ENCODE measurements at regions not wholly inside any gene's neighbourhood (a gene's known extent, or its start where the extent isn't known, plus 50 kb on each side); places are given as distances from the start of the nearest gene placed in this dataset.

GRCh38 chr11:115670538-115671205 is 166.5 kb upstream of the CADM1 start:
- Histone ChIP-seq H3K27ac (ENCODE audit: low read length) (no peak overlapping the region), H3K4me1 (ENCODE audit: control insufficient read depth in 1 of 2, extremely low read depth in 1 of 2, insufficient read depth in 2 of 2, low read length in 2 of 2) (no peaks in the 10 kb centered on the region), H3K9me3 (no peaks in the 10 kb centered on the region), H3K4me3 (ENCODE audit: control insufficient read depth in 1 of 2, extremely low read depth in 1 of 2, low read length in 1 of 2) (no peak overlapping the region), H3K27me3 (replicated peaks in 1 of 2; ENCODE audit: control insufficient read depth in 2 of 2, extremely low read depth in 1 of 2, insufficient read depth in 2 of 2, low read length in 1 of 2) (peaks cover 0 to 8% of the 10 kb centered on the region in 2 experiments), H3K36me3 (ENCODE audit: control insufficient read depth in 2 of 2, extremely low read depth in 1 of 2, insufficient read depth in 1 of 2, low read length in 1 of 2) (no peaks in the 10 kb centered on the region)
- H3K4me3 Mint-ChIP-seq: no peak overlapping the region
- ChIA-PET POLR2A (no interaction called here), CTCF (interaction anchor here in 1 of 2 donors (0.6 kb wide), 1 partner anchor 157 kb away, joined by 3 read pairs; no protein-coding TSS in a partner anchor)
- H3K4me1 Mint-ChIP-seq: no peaks in the 10 kb centered on the region
- ATAC-seq (replicated peaks in 1 of 4): no peak
- peaks cover 0 to 3% (median 0%) of the 10 kb centered on the region in 3 donors for H3K9me3 Mint-ChIP-seq
- H3K27me3 Mint-ChIP-seq: no peaks in the 10 kb centered on the region
- DNase-seq: no peak
- no peak overlapping the region for H3K27ac Mint-ChIP-seq
- H3K36me3 Mint-ChIP-seq: no peaks in the 10 kb centered on the region
- WGBS (ENCODE audit: insufficient coverage): 78% methylated on average over 7 of the region's 10 CpGs

DNA sequence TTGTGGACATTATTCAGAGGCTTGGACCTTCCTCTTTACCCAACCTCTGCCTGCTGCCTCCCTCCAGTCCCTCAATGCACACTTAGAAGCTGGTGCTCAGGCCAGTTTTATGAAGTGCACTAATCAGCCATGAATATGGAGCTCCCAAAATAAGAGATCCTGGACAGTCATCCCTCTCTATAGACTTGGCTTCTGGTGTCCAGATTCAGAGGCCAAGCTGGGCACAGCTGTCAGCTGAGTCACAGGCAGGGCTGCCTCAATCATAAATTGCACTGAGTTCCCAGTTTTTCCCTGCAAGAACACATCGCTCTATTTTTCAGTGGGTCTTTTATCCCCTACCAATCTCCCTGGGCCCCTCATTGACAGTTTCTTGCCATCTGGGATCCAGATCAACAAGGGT is 161.7 kb upstream of the CADM1 start:
- H3K9me3 ChIP-seq: no peaks in the 10 kb centered on the region
- WGBS (ENCODE audit: insufficient coverage): 100% methylated on average over 1 of the region's 1 CpG
- DNase-seq (no peak), ATAC-seq (replicated peaks in 1 of 4) (no peak)
- Mint-ChIP-seq H3K27me3 (peaks cover 7% of the 10 kb centered on the region in 2 donors), H3K4me3 (no peak overlapping the region), H3K36me3 (no peaks in the 10 kb centered on the region), H3K27ac (no peak overlapping the region), H3K4me1 (no peaks in the 10 kb centered on the region), H3K9me3 (peaks cover 0 to 3% (median 0%) of the 10 kb centered on the region in 3 donors)
- peaks cover 0 to 18% of the 10 kb centered on the region in 2 experiments for H3K27me3 ChIP-seq (replicated peaks in 1 of 2; ENCODE audit: control insufficient read depth in 2 of 2, extremely low read depth in 1 of 2, insufficient read depth in 2 of 2, low read length in 1 of 2)
- H3K27ac ChIP-seq (ENCODE audit: low read length): no peak overlapping the region
- ChIA-PET CTCF (no interaction called here), POLR2A (no interaction called here)
- no peaks in the 10 kb centered on the region for H3K36me3 ChIP-seq (ENCODE audit: control insufficient read depth in 2 of 2, extremely low read depth in 1 of 2, insufficient read depth in 1 of 2, low read length in 1 of 2)
- H3K4me1 ChIP-seq (ENCODE audit: control insufficient read depth in 1 of 2, extremely low read depth in 1 of 2, insufficient read depth in 2 of 2, low read length in 2 of 2): no peaks in the 10 kb centered on the region
- H3K4me3 ChIP-seq (ENCODE audit: control insufficient read depth in 1 of 2, extremely low read depth in 1 of 2, low read length in 1 of 2): no peak overlapping the region

GRCh38 chr11:115665175-115665821 is 161.1 kb upstream of the CADM1 start:
- no peaks in the 10 kb centered on the region for H3K36me3 Mint-ChIP-seq
- Histone ChIP-seq H3K4me3 (ENCODE audit: control insufficient read depth in 1 of 2, extremely low read depth in 1 of 2, low read length in 1 of 2) (no peak overlapping the region), H3K27me3 (replicated peaks in 1 of 2; ENCODE audit: control insufficient read depth in 2 of 2, extremely low read depth in 1 of 2, insufficient read depth in 2 of 2, low read length in 1 of 2) (peaks cover 0 to 24% of the 10 kb centered on the region in 2 experiments), H3K36me3 (ENCODE audit: control insufficient read depth in 2 of 2, extremely low read depth in 1 of 2, insufficient read depth in 1 of 2, low read length in 1 of 2) (no peaks in the 10 kb centered on the region), H3K27ac (ENCODE audit: low read length) (no peak overlapping the region), H3K9me3 (no peaks in the 10 kb centered on the region), H3K4me1 (ENCODE audit: control insufficient read depth in 1 of 2, extremely low read depth in 1 of 2, insufficient read depth in 2 of 2, low read length in 2 of 2) (no peaks in the 10 kb centered on the region)
- CTCF ChIA-PET: no interaction called here
- H3K27me3 Mint-ChIP-seq: peaks cover 13% of the 10 kb centered on the region in 2 donors
- POLR2A ChIA-PET: no interaction called here
- ATAC-seq (replicated peaks in 1 of 4): no peak
- DNase-seq: no peak
- H3K27ac Mint-ChIP-seq: no peak overlapping the region
- peaks cover 0 to 3% (median 0%) of the 10 kb centered on the region in 3 donors for H3K9me3 Mint-ChIP-seq
- 73% methylated on average over 4 of the region's 15 CpGs for WGBS (ENCODE audit: insufficient coverage)
- no peak overlapping the region for H3K4me3 Mint-ChIP-seq
- H3K4me1 Mint-ChIP-seq: no peaks in the 10 kb centered on the region

- no peak for ATAC-seq (replicated peaks in 1 of 4)
- 20% methylated on average over 1 of the region's 3 CpGs for WGBS (ENCODE audit: insufficient coverage)
Observed at GRCh38 chr11:115664313-115664712, 160.1 kb upstream of the CADM1 start.

DNA sequence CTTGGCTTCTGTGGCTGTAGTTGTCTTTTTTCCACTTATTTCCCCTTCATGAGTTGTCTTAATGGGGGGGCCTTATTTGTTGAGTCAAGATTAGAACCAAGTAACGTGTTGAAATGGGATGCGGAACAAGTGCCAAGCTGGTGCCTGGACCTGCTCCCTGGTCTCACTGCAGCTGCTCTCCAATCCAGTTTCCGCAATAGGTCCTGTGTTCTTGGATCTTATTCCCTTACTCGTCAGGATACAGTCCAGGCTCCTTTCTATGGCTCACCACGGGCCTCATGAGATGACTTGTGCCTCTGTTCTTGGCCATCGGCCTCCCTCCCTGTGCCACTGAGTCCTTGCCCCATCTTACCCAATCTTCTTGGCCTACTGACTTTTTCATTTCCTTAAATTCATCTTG is 159.6 kb upstream of the CADM1 start:
- no peaks in the 10 kb centered on the region for H3K4me1 ChIP-seq (ENCODE audit: control insufficient read depth in 1 of 2, extremely low read depth in 1 of 2, insufficient read depth in 2 of 2, low read length in 2 of 2)
- peaks cover 0 to 31% of the 10 kb centered on the region in 2 experiments for H3K27me3 ChIP-seq (replicated peaks in 1 of 2; ENCODE audit: control insufficient read depth in 2 of 2, extremely low read depth in 1 of 2, insufficient read depth in 2 of 2, low read length in 1 of 2)
- Mint-ChIP-seq H3K36me3 (no peaks in the 10 kb centered on the region), H3K27ac (no peak overlapping the region), H3K27me3 (peaks cover 16 to 24% of the 10 kb centered on the region in 2 donors), H3K9me3 (peaks cover 0 to 3% (median 0%) of the 10 kb centered on the region in 3 donors), H3K4me3 (no peak overlapping the region), H3K4me1 (no peaks in the 10 kb centered on the region)
- 74% methylated on average over 6 of the region's 6 CpGs for WGBS (ENCODE audit: insufficient coverage)
- ATAC-seq (replicated peaks in 1 of 4) (no peak), DNase-seq (no peak)
- ChIA-PET CTCF (no interaction called here), POLR2A (no interaction called here)
- H3K36me3 ChIP-seq (ENCODE audit: control insufficient read depth in 2 of 2, extremely low read depth in 1 of 2, insufficient read depth in 1 of 2, low read length in 1 of 2): no peaks in the 10 kb centered on the region
- no peak overlapping the region for H3K27ac ChIP-seq (ENCODE audit: low read length)
- H3K4me3 ChIP-seq (ENCODE audit: control insufficient read depth in 1 of 2, extremely low read depth in 1 of 2, low read length in 1 of 2): no peak overlapping the region
- no peaks in the 10 kb centered on the region for H3K9me3 ChIP-seq

More at GRCh38 chr11:115664313-115664712, 160.1 kb upstream of the CADM1 start:
- H3K36me3 ChIP-seq (ENCODE audit: control insufficient read depth in 2 of 2, extremely low read depth in 1 of 2, insufficient read depth in 1 of 2, low read length in 1 of 2): no peaks in the 10 kb centered on the region
- no peaks in the 10 kb centered on the region for H3K9me3 ChIP-seq
- peaks cover 0 to 25% of the 10 kb centered on the region in 2 experiments for H3K27me3 ChIP-seq (replicated peaks in 1 of 2; ENCODE audit: control insufficient read depth in 2 of 2, extremely low read depth in 1 of 2, insufficient read depth in 2 of 2, low read length in 1 of 2)
- no peaks in the 10 kb centered on the region for H3K4me1 ChIP-seq (ENCODE audit: control insufficient read depth in 1 of 2, extremely low read depth in 1 of 2, insufficient read depth in 2 of 2, low read length in 2 of 2)
- no peaks in the 10 kb centered on the region for H3K4me1 Mint-ChIP-seq
- H3K27ac Mint-ChIP-seq: no peak overlapping the region
- CTCF ChIA-PET: no interaction called here
- POLR2A ChIA-PET: no interaction called here
- no peak overlapping the region for H3K4me3 ChIP-seq (ENCODE audit: control insufficient read depth in 1 of 2, extremely low read depth in 1 of 2, low read length in 1 of 2)
- H3K9me3 Mint-ChIP-seq: peaks cover 0 to 3% (median 0%) of the 10 kb centered on the region in 3 donors
- no peak for DNase-seq
- H3K36me3 Mint-ChIP-seq: no peaks in the 10 kb centered on the region
- no peak overlapping the region for H3K27ac ChIP-seq (ENCODE audit: low read length)
- H3K4me3 Mint-ChIP-seq: no peak overlapping the region
- H3K27me3 Mint-ChIP-seq: peaks cover 13 to 20% of the 10 kb centered on the region in 2 donors

DNA sequence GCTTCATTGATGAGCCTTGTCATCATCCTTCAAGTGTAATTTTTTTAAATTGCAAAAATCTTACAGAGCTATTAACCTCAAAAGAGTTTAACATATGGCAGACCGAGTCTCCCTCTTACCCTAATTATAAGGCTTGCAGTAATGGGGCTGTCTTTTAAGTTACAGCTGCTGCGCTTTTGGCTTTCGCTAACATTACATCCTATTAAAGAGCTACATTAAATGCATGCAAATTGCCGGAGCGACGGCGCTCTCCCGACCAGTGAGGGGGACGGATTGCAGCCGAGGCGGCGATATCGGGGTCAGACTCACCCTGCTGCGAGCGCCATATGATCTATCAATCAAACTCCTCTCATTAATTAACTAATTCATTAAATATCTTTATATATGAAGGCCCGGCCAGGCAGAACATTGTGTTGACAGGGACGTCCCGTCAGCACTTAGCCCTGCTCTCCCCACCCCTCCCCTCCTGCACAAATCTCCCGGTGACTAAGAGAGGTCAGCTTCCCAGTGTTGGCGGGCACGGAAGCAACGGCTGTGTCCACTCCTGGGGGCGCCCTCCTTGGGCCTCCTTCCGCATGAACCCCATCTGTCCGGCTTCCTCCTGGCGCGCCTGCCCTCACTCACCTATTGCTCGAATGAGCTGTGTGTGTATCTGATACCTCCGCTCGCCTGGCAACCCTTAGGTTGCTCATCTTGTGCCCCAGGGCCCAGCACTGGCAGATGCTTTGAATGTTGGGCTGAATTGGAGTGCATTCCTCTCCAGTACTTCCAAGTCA is 156.0 kb upstream of the CADM1 start:
- no peak for ATAC-seq (replicated peaks in 1 of 4)
- Histone ChIP-seq H3K4me3 (ENCODE audit: control insufficient read depth in 1 of 2, extremely low read depth in 1 of 2, low read length in 1 of 2) (no peak overlapping the region), H3K27ac (ENCODE audit: low read length) (no peak overlapping the region), H3K4me1 (ENCODE audit: control insufficient read depth in 1 of 2, extremely low read depth in 1 of 2, insufficient read depth in 2 of 2, low read length in 2 of 2) (no peaks in the 10 kb centered on the region), H3K9me3 (no peaks in the 10 kb centered on the region), H3K27me3 (replicated peaks in 1 of 2; ENCODE audit: control insufficient read depth in 2 of 2, extremely low read depth in 1 of 2, insufficient read depth in 2 of 2, low read length in 1 of 2) (peaks cover 0 to 38% of the 10 kb centered on the region in 2 experiments), H3K36me3 (ENCODE audit: control insufficient read depth in 2 of 2, extremely low read depth in 1 of 2, insufficient read depth in 1 of 2, low read length in 1 of 2) (no peaks in the 10 kb centered on the region)
- Mint-ChIP-seq H3K4me1 (no peaks in the 10 kb centered on the region), H3K36me3 (no peaks in the 10 kb centered on the region), H3K27ac (no peak overlapping the region), H3K9me3 (no peaks in the 10 kb centered on the region), H3K27me3 (peaks cover 29 to 34% of the 10 kb centered on the region in 2 donors), H3K4me3 (no peak overlapping the region)
- CTCF ChIA-PET: interaction anchor here in 1 of 2 donors (0.6 kb wide), 1 partner anchor 12 kb away, joined by 4 read pairs; no protein-coding TSS in a partner anchor
- 47% methylated on average over 11 of the region's 30 CpGs for WGBS (ENCODE audit: insufficient coverage)
- POLR2A ChIA-PET: no interaction called here
- DNase-seq: no peak
